HCT116 (cell line): ENCODE measurements at regions not wholly inside any gene's neighbourhood (a gene's known extent, or its start where the extent isn't known, plus 50 kb on each side); places are given as distances from the start of the nearest gene placed in this dataset.

ENCODE experiments used
- CBX3 ChIP-seq: IDR thresholded peaks from 2 replicates; pipeline ENCODE4 v1.6.1; 2012; ENCODE audit warnings: low read depth
- POLR2A ChIP-seq: IDR thresholded peaks from 2 replicates; pipeline ENCODE4 v1.7.0; 2011; ENCODE audit warnings: borderline replicate concordance; ENCODE audit not compliant: insufficient read depth, insufficient read length; ENCODE audit errors: extremely low read depth
- TF ChIP-seq, protein P1 (sequence below), 3 experiments: fragments of 200-600 bp in 1 of 3; sonication (generic) in 1 of 3; IDR thresholded peaks in 2 of 3; conservative IDR thresholded peaks in 1 of 3; 2 replicates each; pipeline ENCODE4 v1.5.1; 2012 to 2017; ENCODE audit warnings: low read depth in 2 of 3, low read length in 2 of 3, antibody characterized with exemption in 1 of 3, borderline replicate concordance in 1 of 3, control low read depth in 1 of 3, mild to moderate bottlenecking in 1 of 3, mixed read lengths in 1 of 3, mixed run types in 1 of 3, moderate library complexity in 1 of 3; ENCODE audit not compliant: insufficient read depth in 1 of 3
- TF ChIP-seq, protein P2 (sequence below): IDR thresholded peaks from 2 replicates; pipeline ENCODE4 v1.6.1; 2012
- TF ChIP-seq, protein P3 (sequence below): IDR thresholded peaks from 2 replicates; pipeline ENCODE4 v1.6.1; 2011; ENCODE audit warnings: mild to moderate bottlenecking, low read length, moderate library complexity; ENCODE audit not compliant: insufficient replicate concordance; ENCODE audit errors: extremely low read depth
- TF ChIP-seq, protein P4 (sequence below): IDR thresholded peaks from 2 replicates; pipeline ENCODE4 v1.6.1; 2012; ENCODE audit warnings: low read depth

DNA sequence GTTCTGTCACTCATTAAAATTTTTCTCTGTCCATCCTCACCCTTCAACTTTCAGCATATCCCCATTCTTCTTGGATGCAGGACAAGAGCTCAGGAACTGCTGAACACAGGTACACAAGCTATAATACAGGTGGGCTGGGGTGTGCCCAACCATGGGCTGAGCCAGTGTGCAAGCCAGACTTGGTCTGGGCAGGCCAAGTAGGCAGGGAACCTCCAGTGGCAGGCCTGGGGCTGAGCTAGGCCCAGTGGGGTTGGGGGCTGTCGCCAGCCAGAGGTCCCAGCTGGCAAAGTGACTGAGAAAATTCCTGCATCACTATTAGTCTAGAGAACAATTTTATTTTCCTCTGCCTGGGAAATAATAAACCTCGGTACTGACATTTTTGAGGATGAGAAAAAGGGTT lies 202.9 kb downstream of the LRRC3B start:
- TF ChIP-seq, protein P1, sequence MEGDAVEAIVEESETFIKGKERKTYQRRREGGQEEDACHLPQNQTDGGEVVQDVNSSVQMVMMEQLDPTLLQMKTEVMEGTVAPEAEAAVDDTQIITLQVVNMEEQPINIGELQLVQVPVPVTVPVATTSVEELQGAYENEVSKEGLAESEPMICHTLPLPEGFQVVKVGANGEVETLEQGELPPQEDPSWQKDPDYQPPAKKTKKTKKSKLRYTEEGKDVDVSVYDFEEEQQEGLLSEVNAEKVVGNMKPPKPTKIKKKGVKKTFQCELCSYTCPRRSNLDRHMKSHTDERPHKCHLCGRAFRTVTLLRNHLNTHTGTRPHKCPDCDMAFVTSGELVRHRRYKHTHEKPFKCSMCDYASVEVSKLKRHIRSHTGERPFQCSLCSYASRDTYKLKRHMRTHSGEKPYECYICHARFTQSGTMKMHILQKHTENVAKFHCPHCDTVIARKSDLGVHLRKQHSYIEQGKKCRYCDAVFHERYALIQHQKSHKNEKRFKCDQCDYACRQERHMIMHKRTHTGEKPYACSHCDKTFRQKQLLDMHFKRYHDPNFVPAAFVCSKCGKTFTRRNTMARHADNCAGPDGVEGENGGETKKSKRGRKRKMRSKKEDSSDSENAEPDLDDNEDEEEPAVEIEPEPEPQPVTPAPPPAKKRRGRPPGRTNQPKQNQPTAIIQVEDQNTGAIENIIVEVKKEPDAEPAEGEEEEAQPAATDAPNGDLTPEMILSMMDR (IDR thresholded peaks at IDR 0.05 in 2 of 3, conservative IDR thresholded peaks at IDR 0.05 in 1 of 3; ENCODE audit: borderline replicate concordance in 1 of 3, insufficient read depth in 1 of 3, low read depth in 2 of 3, low read length in 2 of 3): no peak
- TF ChIP-seq, protein P2, sequence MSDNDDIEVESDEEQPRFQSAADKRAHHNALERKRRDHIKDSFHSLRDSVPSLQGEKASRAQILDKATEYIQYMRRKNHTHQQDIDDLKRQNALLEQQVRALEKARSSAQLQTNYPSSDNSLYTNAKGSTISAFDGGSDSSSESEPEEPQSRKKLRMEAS: no peak
- TF ChIP-seq POLR2A (no peak), CBX3 (no peak)
- TF ChIP-seq, protein P3, sequence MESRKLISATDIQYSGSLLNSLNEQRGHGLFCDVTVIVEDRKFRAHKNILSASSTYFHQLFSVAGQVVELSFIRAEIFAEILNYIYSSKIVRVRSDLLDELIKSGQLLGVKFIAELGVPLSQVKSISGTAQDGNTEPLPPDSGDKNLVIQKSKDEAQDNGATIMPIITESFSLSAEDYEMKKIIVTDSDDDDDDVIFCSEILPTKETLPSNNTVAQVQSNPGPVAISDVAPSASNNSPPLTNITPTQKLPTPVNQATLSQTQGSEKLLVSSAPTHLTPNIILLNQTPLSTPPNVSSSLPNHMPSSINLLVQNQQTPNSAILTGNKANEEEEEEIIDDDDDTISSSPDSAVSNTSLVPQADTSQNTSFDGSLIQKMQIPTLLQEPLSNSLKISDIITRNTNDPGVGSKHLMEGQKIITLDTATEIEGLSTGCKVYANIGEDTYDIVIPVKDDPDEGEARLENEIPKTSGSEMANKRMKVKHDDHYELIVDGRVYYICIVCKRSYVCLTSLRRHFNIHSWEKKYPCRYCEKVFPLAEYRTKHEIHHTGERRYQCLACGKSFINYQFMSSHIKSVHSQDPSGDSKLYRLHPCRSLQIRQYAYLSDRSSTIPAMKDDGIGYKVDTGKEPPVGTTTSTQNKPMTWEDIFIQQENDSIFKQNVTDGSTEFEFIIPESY: no peak
- TF ChIP-seq, protein P4, sequence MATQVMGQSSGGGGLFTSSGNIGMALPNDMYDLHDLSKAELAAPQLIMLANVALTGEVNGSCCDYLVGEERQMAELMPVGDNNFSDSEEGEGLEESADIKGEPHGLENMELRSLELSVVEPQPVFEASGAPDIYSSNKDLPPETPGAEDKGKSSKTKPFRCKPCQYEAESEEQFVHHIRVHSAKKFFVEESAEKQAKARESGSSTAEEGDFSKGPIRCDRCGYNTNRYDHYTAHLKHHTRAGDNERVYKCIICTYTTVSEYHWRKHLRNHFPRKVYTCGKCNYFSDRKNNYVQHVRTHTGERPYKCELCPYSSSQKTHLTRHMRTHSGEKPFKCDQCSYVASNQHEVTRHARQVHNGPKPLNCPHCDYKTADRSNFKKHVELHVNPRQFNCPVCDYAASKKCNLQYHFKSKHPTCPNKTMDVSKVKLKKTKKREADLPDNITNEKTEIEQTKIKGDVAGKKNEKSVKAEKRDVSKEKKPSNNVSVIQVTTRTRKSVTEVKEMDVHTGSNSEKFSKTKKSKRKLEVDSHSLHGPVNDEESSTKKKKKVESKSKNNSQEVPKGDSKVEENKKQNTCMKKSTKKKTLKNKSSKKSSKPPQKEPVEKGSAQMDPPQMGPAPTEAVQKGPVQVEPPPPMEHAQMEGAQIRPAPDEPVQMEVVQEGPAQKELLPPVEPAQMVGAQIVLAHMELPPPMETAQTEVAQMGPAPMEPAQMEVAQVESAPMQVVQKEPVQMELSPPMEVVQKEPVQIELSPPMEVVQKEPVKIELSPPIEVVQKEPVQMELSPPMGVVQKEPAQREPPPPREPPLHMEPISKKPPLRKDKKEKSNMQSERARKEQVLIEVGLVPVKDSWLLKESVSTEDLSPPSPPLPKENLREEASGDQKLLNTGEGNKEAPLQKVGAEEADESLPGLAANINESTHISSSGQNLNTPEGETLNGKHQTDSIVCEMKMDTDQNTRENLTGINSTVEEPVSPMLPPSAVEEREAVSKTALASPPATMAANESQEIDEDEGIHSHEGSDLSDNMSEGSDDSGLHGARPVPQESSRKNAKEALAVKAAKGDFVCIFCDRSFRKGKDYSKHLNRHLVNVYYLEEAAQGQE: no peak
